ENCODE measurements at regions not wholly inside any gene's neighbourhood (a gene's known extent, or its start where the extent isn't known, plus 50 kb on each side); places are given as distances from the start of the nearest gene placed in this dataset.
"Not testable (repeated sequence)": the region's sequence is repeated elsewhere in the genome, so short reads cannot be mapped to it uniquely, and the experiment has no call there.

GRCh38 chr17:54465443-54465842 is 435.2 kb upstream of the TOM1L1 start:
- H3K4ac ChIP-seq (replicated peaks; ENCODE audit: insufficient read length, low read depth, low read length); H2AFZ ChIP-seq (ENCODE audit: low read length); H4K8ac ChIP-seq (ENCODE audit: extremely low read depth, insufficient read depth, low read length); H3K9ac ChIP-seq (replicated peaks in 1 of 4; ENCODE audit: extremely low read depth in 1 of 4, low read depth in 3 of 4, low read length in 3 of 4); H3K4me1 ChIP-seq (replicated peaks in 1 of 4; ENCODE audit: control insufficient read depth in 3 of 4, insufficient read depth in 4 of 4, low read length in 3 of 4); H4K5ac ChIP-seq (ENCODE audit: insufficient read length, low read depth, low read length); H2BK5ac ChIP-seq (ENCODE audit: low read depth, low read length); H3K4me2 ChIP-seq (ENCODE audit: insufficient read depth in 1 of 2, low read depth in 2 of 2, low read length in 2 of 2); FAIRE-seq; H3K23me2 ChIP-seq (ENCODE audit: low read depth, low read length); H3K27ac ChIP-seq (ENCODE audit: low read depth, low read length); H3K23ac ChIP-seq (ENCODE audit: insufficient read length); H3K79me1 ChIP-seq (ENCODE audit: low read depth, low read length); H2BK12ac ChIP-seq (ENCODE audit: low read depth, low read length); DNase-seq (ENCODE audit: low read depth in 1 of 2, low spot score in 2 of 2); H3K4me3 ChIP-seq (ENCODE audit: extremely low read depth in 1 of 4, insufficient read depth in 2 of 4, low read depth in 3 of 4, low read length in 4 of 4); H3K79me2 ChIP-seq (ENCODE audit: control insufficient read depth in 1 of 2, insufficient read depth in 2 of 2, low read length in 2 of 2); H3K56ac ChIP-seq (replicated peaks; ENCODE audit: insufficient read length, low read depth, low read length); H3K36me3 ChIP-seq (ENCODE audit: control insufficient read depth in 2 of 4, insufficient read depth in 4 of 4, low read length in 3 of 4); H2BK20ac ChIP-seq (ENCODE audit: low read length); H3K27me3 ChIP-seq (replicated peaks in 1 of 4; ENCODE audit: control insufficient read depth in 3 of 4, extremely low read depth in 1 of 4, insufficient read depth in 3 of 4, low read length in 3 of 4); H2BK120ac ChIP-seq (replicated peaks; ENCODE audit: low read depth, low read length); H4K20me1 ChIP-seq (replicated peaks in 1 of 2; ENCODE audit: control insufficient read depth in 1 of 2, insufficient read depth in 2 of 2, low read length in 2 of 2); H3K14ac ChIP-seq (ENCODE audit: insufficient read length); H3K18ac ChIP-seq (ENCODE audit: extremely low read depth, low read length); H2BK15ac ChIP-seq (ENCODE audit: low read length); POLR2A ChIA-PET (ENCODE audit: partially characterized antibody); H4K91ac ChIP-seq (replicated peaks; ENCODE audit: insufficient read length, low read length); H2AK5ac ChIP-seq (ENCODE audit: low read depth, low read length): not testable (repeated sequence)
- 94% methylated on average over 3 of the region's 3 CpGs; no CpG with 5 or more reads in 1 of the 2 experiments for WGBS, 2 experiments (ENCODE audit: extremely low coverage in 1 of 2, insufficient coverage in 1 of 2, insufficient read length in 1 of 2, insufficient replicate concordance in 2 of 2, low coverage in 1 of 2, low lambda C conversion rate in 2 of 2, missing lambda C conversion rate in 1 of 2)
- CTCF ChIA-PET (ENCODE audit: partially characterized antibody) = interaction anchor here (0.7 kb wide), 1 partner anchor 1176 kb away, joined by 3 read pairs; no protein-coding TSS in a partner anchor
- H3K9me3 ChIP-seq (ENCODE audit: insufficient read depth in 2 of 2, low read depth in 1 of 2, low read length in 1 of 2) = peaks cover 5 to 12% of the 10 kb centered on the region in 2 experiments; a peak in 3 of 4 replicates
